Muscle layer of colon (tissue), 2 donors: ENCODE measurements at regions not wholly inside any gene's neighbourhood (a gene's known extent, or its start where the extent isn't known, plus 50 kb on each side); places are given as distances from the start of the nearest gene placed in this dataset.
"Not testable (repeated sequence)": the region's sequence is repeated elsewhere in the genome, so short reads cannot be mapped to it uniquely, and the experiment has no call there.

Experiments used
- H3K27ac ChIP-seq: one replicate; pipeline ENCODE4 v1.7.0; 2013; ENCODE audit warnings: low read depth, mild to moderate bottlenecking, low read length, moderate library complexity
- H3K27me3 ChIP-seq, 2 donors: one replicate each; pipeline ENCODE4 v1.7.0; 2013; ENCODE audit warnings: low read length in 2 of 2, mild to moderate bottlenecking in 2 of 2; ENCODE audit not compliant: insufficient read depth in 2 of 2, control insufficient read depth in 1 of 2
- H3K36me3 ChIP-seq: one replicate; pipeline ENCODE4 v1.7.0; 2013; ENCODE audit warnings: mild to moderate bottlenecking, low read length; ENCODE audit not compliant: insufficient read depth
- H3K4me1 ChIP-seq: one replicate; pipeline ENCODE4 v1.7.0; 2013; ENCODE audit warnings: mild to moderate bottlenecking, low read length; ENCODE audit not compliant: insufficient read depth
- H3K4me3 ChIP-seq, 2 donors: one replicate each; pipeline ENCODE4 v1.7.0; 2013; ENCODE audit warnings: low read length in 2 of 2, low read depth in 1 of 2, mild to moderate bottlenecking in 1 of 2, moderate library complexity in 1 of 2
- H3K9ac ChIP-seq: one replicate; pipeline ENCODE4 v1.7.0; 2013; ENCODE audit warnings: low read length
- H3K9me3 ChIP-seq: one replicate; pipeline ENCODE4 v1.7.0; 2013; ENCODE audit warnings: mild to moderate bottlenecking, low read length
- donor health status: abdominal sarcoma.
- donor health status: Adenocarcinoma of cecum.

DNA sequence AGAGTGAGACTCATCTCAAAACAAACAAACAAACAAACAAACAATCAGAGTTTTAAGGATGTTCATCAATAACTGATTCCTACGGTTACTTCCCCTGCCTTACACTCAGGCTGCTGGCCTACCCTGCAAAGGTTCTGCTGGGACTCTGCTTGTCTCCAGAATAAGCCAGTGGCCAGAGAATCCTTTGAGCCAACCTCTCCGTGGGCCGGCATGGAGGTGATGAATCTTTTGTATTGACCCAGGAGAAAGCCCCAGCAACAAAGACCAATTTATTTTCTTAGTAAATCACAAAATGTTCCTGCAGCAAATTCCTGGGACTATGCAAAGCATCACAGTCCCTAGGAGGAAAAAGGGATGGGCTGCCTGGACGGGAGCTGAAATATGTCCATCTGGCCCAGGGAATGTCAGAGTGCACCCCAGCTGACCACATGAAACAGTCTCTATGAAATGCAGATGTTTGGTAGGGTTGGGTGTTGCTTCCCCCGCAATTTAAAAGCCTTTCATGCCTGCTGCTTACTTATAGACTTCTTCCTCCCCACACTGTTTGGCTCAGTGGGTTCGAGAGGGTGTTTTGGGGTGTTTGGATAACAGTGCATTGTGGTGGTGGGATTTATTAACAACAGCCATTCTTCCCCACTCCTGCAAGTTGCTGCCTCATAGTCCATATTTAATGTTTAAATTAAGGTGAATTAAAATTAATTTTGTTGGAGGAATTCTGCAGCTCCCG lies 185.9 kb upstream of the IRF2BP2 start:
- not testable (repeated sequence) for H3K4me3 ChIP-seq, H3K9me3 ChIP-seq, H3K36me3 ChIP-seq, H3K27me3 ChIP-seq, H3K27ac ChIP-seq, H3K4me1 ChIP-seq, H3K9ac ChIP-seq

DNA sequence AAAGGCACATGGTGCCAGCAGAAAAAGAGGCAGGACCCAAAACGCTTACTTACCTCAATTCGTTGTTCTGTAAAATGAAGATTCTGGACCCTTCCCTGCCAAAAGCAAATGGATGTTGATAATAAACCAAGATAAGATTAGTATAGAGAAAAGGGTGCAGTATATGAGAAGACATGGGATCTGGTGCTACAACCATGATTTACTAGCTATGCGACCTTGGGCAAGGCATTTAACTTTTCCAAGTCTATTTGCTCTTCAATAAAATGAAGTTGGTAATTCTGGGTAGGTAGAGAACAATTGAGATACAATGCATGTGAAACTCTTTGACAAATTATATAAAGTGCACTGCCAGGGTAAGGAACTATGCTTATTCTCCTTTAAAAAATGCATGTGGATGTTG lies 185.0 kb upstream of the IRF2BP2 start:
- not testable (repeated sequence) for H3K9me3 ChIP-seq, H3K4me3 ChIP-seq, H3K27me3 ChIP-seq, H3K36me3 ChIP-seq, H3K9ac ChIP-seq, H3K27ac ChIP-seq, H3K4me1 ChIP-seq

DNA sequence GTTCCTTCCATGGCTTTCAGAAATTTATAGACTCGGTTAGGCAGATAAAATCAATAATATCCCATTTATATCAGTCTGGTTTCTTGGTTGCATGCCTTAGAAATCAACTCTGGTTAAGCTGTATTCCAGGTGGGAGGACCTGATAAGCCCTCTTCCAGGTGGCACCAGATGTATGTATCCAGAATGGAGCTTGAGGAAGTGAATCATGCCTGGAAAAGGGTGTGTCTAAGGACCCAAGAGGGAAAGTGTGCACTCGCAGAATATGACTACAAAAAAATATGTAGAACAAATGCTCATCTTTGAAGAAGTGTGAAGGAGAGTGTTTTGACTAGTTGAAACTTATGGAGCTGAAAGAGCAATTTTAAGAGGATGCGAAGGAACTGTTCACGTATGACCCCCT lies 184.5 kb upstream of the IRF2BP2 start:
- not testable (repeated sequence) for H3K27ac ChIP-seq, H3K4me3 ChIP-seq, H3K27me3 ChIP-seq, H3K4me1 ChIP-seq, H3K9ac ChIP-seq, H3K9me3 ChIP-seq, H3K36me3 ChIP-seq

DNA sequence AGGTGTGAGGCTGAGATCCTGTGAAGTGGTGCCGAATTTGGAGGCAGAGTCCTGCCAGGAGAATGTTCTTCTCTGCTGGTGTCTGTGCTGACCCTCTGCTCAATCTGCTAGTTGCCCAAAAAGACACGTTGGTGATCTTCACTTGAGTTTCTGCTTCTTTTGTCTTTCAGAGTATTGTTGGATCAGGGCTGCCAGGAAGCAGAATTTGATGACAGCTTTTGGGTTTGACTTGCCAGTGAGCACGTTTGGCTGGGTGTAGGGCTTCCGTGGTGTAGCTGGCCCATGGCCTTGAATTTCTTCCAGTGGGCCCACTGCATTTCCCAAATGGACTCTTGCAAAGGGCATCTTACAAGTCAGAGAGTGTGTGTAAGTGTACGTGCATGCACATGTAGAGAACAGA lies 183.9 kb upstream of the IRF2BP2 start:
- H3K27me3 ChIP-seq, H3K4me1 ChIP-seq, H3K36me3 ChIP-seq, H3K9ac ChIP-seq, H3K27ac ChIP-seq, H3K4me3 ChIP-seq, H3K9me3 ChIP-seq: not testable (repeated sequence)

DNA sequence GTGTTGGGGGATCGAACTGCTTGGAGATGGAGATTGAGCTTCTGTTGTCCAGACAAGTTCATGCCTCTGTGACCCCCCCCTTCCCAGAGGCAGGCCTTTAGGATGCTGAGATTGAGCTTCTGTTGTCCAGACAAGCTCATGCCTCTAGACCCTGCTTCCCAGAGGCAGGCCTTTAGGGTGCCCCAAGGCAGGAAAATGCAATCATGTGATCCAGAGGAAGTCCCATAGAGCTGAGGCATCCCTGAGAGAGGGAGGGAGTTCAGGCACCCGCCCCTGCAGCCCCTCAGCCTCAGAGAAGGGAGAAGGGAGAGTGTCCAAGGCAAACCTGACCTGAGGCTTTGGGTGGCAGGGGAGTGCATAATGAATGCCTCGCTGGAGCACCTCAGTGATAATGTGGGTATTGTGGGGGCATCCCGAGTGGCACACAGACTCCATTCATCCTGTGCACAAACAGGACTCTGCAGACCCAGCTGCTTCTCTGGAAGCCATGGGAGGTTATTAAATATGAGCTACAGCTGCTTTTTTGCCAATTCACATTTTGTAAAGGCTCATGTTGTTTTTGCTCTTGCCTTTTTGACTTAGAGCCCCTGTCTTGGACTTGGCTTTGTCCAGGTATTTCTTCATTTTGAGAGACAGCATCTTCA lies 182.4 kb upstream of the IRF2BP2 start:
- H3K9me3 ChIP-seq, H3K27ac ChIP-seq, H3K4me3 ChIP-seq, H3K4me1 ChIP-seq, H3K36me3 ChIP-seq, H3K27me3 ChIP-seq, H3K9ac ChIP-seq: not testable (repeated sequence)

DNA sequence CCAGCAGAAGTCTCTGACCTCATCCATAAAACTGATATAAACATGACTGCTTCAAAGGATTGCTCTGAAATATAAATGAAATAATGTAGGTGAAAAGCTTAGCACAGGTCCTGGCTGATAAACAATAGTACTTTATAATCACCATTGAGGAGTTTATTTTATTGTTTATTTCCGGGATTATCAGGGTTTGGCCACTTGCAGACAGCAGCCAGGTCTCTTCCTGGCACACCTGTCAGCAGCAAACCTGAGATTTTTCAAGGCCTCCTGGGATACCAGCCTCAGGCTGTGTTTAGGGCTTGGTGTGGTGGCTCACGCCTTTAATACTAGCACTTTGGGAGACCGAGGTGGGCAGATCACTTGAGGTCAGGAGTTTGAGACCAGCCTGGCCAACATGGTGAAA lies 181.6 kb upstream of the IRF2BP2 start:
- not testable (repeated sequence) for H3K27me3 ChIP-seq, H3K36me3 ChIP-seq, H3K9me3 ChIP-seq, H3K4me1 ChIP-seq, H3K4me3 ChIP-seq, H3K27ac ChIP-seq, H3K9ac ChIP-seq

DNA sequence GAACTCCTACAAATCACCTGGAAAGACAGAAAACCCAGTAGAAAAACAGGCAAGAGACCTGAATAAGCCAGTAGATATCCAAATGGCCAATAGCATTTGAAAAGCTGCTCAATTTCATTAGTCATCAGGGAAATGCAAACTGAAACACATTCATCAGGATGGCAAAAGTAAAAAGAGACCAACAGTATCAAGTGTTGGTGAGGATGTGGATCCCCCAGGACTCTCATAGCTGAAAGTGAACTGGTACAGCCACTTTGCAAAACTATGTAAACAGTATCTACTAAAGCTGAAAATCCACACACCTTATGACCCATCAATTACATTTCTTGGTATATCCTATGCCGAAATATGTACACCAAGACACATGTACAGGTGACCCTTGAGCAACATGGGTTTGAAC lies 180.4 kb upstream of the IRF2BP2 start:
- not testable (repeated sequence) for H3K27ac ChIP-seq, H3K9me3 ChIP-seq, H3K9ac ChIP-seq, H3K36me3 ChIP-seq, H3K4me3 ChIP-seq, H3K27me3 ChIP-seq, H3K4me1 ChIP-seq

DNA sequence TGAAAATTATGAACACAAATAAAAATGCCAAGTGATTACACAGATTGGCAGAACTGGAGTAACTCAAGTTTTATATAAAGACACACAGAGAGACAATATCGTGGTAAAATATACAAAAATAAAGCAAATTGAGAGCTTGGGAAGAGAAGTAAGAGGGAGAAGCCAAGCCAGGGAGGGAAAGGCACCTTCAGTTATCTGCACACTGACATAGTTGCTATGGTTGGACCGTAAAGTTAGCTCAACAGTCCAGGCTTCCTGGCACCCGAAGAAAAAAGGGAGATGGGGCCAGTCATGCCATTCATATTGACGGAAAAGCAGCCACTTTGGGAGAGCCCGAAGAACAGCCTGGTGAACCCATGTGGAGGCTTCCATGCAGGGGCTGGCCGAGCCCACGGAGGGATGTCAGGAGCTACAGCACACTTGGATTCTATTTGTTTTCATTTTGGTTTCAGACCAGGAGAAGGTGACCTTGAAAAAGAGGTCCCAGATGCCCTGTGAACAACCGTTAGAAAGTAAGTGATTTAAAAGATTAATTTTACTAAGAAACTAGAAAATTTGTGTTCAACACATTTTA lies 177.1 kb upstream of the IRF2BP2 start:
- not testable (repeated sequence) for H3K36me3 ChIP-seq, H3K4me1 ChIP-seq, H3K9ac ChIP-seq, H3K9me3 ChIP-seq, H3K4me3 ChIP-seq, H3K27ac ChIP-seq, H3K27me3 ChIP-seq

DNA sequence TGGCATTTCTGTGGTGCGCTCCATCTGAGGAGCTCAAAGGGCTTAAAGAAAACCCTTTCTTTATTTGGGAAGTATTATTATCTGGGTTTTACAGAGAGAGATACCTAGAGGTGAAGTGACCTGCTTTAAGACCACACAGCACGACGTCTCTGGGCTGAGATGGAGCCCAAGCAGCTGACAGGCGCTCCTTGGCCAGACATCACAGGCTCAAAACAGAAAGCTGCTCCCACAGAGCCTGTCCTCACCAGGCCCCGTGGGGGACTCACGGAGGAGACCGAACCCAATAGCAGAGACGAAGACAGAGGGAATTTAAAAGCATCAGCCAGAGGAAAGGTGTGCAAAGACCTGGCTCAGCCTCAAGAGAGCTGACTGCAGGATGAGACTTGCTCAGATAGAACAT lies 175.9 kb upstream of the IRF2BP2 start:
- not testable (repeated sequence) for H3K4me3 ChIP-seq, H3K9ac ChIP-seq, H3K9me3 ChIP-seq, H3K27me3 ChIP-seq, H3K36me3 ChIP-seq, H3K4me1 ChIP-seq, H3K27ac ChIP-seq

DNA sequence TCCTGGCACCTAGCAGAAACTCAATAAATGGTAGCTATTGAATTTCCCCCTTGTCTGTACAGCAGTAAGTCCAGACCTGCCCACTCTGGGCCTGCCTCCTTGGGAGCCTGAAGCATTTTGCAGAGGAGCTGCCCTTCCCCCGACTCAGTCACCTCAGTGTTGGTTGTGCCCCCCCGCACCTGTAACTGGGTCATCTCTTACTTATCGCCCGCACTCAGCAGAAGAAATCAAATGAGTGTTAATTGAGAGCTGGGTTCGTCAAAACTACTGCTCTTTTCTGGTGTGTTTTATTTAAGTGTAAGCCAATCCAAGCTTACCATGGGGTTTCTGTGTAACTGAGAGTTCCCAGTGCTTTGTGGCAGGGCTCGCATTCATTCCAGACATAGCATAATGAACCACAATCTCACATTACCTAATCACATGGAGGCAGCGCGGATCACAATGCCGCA lies 175.5 kb upstream of the IRF2BP2 start:
- not testable (repeated sequence) for H3K4me3 ChIP-seq, H3K4me1 ChIP-seq, H3K36me3 ChIP-seq, H3K27me3 ChIP-seq, H3K9me3 ChIP-seq, H3K9ac ChIP-seq, H3K27ac ChIP-seq

DNA sequence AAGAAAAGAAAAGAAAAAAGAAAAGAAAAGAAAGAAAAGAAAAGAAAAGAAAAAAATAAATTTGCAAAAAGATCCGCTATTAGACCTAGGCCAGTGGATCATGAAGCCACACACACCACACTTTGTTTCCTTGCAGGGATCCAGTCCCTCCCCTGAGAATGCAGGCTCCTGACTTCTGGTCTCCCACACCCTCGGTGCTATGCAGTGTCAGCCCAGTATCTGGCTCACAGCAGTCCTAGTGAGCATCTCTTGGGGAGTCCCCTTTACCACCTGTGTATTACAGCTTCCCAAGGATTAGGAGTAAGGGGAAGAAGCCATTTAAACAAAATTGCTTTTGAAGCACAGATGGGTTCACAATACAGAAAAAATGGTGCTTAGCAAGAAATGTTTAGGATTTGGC lies 174.1 kb upstream of the IRF2BP2 start:
- not testable (repeated sequence) for H3K4me1 ChIP-seq, H3K9ac ChIP-seq, H3K4me3 ChIP-seq, H3K9me3 ChIP-seq, H3K27me3 ChIP-seq, H3K36me3 ChIP-seq, H3K27ac ChIP-seq

DNA sequence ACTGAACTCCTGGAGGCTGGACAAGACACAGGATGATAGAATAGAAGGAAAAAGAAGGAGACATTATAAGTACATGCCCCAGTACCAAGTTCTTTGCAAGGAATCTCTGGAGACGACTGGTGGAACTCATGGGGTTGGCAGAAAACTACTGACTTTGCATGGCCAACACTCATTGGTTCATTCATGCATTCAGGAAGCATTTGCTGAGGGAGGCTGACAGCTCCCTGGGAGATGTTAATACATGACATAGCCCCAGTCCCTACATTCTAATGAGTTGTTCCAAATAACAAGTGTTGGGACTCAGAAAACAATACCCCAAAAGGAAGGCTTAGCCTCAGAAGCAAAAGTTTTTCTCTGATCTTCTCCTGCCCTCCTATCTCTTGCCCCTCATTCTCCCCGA lies 172.8 kb upstream of the IRF2BP2 start:
- Histone ChIP-seq H3K27me3 (no peaks in the 10 kb centered on the region), H3K4me1 (no peaks in the 10 kb centered on the region), H3K27ac (no peak overlapping the region)

More for the DNA sequence above, 172.8 kb upstream of the IRF2BP2 start:
- H3K36me3 ChIP-seq, result no peaks in the 10 kb centered on the region
- H3K4me3 ChIP-seq, result no peak overlapping the region
- no peaks in the 10 kb centered on the region for H3K9me3 ChIP-seq
- no peak overlapping the region for H3K9ac ChIP-seq
